ENCODE measurements at regions not wholly inside any gene's neighbourhood (a gene's known extent, or its start where the extent isn't known, plus 50 kb on each side); places are given as distances from the start of the nearest gene placed in this dataset.
A peak's percentile ranks its signal among the peaks of the same experiment; 100 is the strongest.

DNA sequence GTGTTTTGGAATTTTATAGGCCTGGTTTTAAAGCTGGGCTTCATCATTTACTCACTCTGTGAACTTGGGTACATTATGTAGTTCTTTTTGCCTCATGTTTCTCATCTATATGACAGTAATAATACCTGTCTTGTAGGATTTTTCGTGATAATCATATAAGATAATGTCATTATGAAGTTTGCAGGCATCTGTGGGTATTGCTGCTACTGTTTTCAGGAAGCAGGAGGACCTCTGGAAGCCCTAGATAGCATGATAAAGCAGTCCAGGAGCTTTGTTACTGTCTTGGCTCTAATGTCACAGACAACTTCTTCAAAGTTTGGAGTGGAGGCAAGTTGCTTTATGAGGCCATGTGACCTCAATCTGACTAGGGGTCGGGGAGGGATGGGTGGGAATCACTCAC, 145.0 kb upstream of the MEIS2 start:
- Mint-ChIP-seq H3K9me3 (no peaks in the 10 kb centered on the region), H3K27ac (peak overlapping the region; percentile 83), H3K27me3 (ENCODE audit: low read depth, poor library complexity) (no peaks in the 10 kb centered on the region), H3K4me1 (peaks cover 35% of the 10 kb centered on the region), H3K4me3 (no peak overlapping the region), H3K36me3 (ENCODE audit: low read depth) (no peaks in the 10 kb centered on the region)
- no peak for DNase-seq
- TF ChIP-seq, protein P1, sequence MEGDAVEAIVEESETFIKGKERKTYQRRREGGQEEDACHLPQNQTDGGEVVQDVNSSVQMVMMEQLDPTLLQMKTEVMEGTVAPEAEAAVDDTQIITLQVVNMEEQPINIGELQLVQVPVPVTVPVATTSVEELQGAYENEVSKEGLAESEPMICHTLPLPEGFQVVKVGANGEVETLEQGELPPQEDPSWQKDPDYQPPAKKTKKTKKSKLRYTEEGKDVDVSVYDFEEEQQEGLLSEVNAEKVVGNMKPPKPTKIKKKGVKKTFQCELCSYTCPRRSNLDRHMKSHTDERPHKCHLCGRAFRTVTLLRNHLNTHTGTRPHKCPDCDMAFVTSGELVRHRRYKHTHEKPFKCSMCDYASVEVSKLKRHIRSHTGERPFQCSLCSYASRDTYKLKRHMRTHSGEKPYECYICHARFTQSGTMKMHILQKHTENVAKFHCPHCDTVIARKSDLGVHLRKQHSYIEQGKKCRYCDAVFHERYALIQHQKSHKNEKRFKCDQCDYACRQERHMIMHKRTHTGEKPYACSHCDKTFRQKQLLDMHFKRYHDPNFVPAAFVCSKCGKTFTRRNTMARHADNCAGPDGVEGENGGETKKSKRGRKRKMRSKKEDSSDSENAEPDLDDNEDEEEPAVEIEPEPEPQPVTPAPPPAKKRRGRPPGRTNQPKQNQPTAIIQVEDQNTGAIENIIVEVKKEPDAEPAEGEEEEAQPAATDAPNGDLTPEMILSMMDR (IDR thresholded peaks at IDR 0.05) = no peak

DNA sequence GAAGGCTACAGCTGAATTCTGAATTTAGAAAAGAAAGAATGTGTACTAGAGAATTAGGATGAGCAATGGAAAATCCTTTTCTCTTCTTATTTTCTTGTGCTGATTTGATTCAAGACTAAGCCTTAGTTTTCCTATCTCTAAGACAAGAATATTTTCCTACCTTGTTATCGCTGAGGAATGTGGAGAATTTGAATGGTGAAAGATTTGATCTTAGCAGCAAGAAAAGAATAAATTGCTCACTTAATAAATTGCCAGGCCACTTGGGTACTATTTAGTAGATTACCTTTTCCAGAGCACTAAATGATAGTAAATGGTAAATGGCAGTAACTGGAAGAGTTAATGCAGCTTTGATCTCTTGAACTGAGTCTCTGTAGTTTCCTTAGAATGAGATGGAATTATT, 145.7 kb upstream of the MEIS2 start:
- no peak for DNase-seq
- no peak overlapping the region for H3K27ac Mint-ChIP-seq
- TF ChIP-seq, protein P1 (IDR thresholded peaks at IDR 0.05) = no peak
- no peaks in the 10 kb centered on the region for H3K36me3 Mint-ChIP-seq (ENCODE audit: low read depth)
- peaks cover 28% of the 10 kb centered on the region for H3K4me1 Mint-ChIP-seq
- no peak overlapping the region for H3K4me3 Mint-ChIP-seq
- H3K9me3 Mint-ChIP-seq = no peaks in the 10 kb centered on the region
- H3K27me3 Mint-ChIP-seq (ENCODE audit: low read depth, poor library complexity) = no peaks in the 10 kb centered on the region

DNA sequence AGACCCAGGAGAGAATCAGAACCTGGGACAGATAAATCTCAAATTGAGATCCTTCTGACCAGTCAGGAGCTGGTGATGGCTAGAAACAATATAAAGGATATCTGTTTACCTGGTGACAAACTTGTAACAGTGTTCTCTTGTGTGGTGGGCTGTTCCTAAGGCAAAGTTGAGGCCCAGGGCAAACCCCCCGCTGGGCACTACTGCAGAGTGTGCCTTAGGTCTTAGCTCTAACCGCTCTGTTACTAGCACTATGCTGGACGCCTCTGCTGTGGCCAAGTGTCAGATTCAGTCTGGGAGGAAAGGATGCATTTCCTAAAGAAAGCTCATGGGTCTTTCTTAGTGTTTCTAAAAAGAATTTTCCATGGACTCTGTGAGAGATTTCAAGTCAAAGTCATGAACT, 146.5 kb upstream of the MEIS2 start:
- H3K4me1 Mint-ChIP-seq = peaks cover 27% of the 10 kb centered on the region
- TF ChIP-seq, protein P1 (IDR thresholded peaks at IDR 0.05) = no peak
- H3K27ac Mint-ChIP-seq = no peak overlapping the region
- no peaks in the 10 kb centered on the region for H3K9me3 Mint-ChIP-seq
- no peaks in the 10 kb centered on the region for H3K27me3 Mint-ChIP-seq (ENCODE audit: low read depth, poor library complexity)
- DNase-seq = no peak
- H3K4me3 Mint-ChIP-seq = no peak overlapping the region
- no peaks in the 10 kb centered on the region for H3K36me3 Mint-ChIP-seq (ENCODE audit: low read depth)

DNA sequence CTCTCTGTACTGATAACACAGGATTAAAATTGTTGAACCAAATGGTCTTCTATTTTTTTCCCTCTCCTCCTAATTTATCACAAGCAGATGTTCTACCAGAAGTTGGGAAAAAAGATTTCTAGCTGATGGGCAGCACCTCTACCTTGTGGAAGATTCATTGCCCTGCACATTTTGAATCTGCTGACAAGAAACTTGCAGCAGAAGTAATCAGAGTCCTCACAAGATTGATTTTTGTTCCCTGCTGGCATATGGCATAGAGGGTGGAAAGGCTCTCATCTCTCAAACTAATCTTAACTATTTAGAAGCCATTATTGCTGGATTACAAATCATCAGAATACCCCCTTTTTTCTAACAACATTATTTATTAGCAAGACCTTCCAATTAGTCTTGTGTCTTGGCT, 148.9 kb upstream of the MEIS2 start:
- Mint-ChIP-seq H3K36me3 (ENCODE audit: low read depth) (no peaks in the 10 kb centered on the region), H3K27ac (no peak overlapping the region), H3K4me1 (peaks cover 27% of the 10 kb centered on the region), H3K27me3 (ENCODE audit: low read depth, poor library complexity) (no peaks in the 10 kb centered on the region), H3K9me3 (no peaks in the 10 kb centered on the region), H3K4me3 (no peak overlapping the region)
- no peak for DNase-seq
- TF ChIP-seq, protein P1 (IDR thresholded peaks at IDR 0.05) = no peak

DNA sequence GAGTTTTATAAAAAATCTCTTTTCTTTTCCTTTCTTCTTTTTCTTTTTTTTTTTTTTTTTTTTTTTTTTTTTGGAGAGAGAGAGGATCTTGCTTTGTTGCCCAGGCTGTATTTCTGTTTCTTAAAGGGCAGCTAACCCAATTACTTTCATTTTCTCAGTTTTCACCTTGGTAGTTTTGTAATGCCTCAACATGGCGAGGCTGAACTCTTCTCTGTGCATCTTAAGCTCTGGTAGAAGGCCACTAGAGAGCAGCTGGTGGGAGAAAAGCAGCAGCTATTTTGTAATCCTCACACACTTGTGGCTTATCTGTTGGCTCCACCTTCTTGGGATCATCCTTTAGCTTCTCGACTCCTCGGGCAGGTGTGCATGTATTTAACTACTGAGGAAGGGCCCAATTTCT, 152.2 kb upstream of the MEIS2 start:
- Mint-ChIP-seq H3K4me1 (peaks cover 6% of the 10 kb centered on the region), H3K36me3 (ENCODE audit: low read depth) (no peaks in the 10 kb centered on the region), H3K9me3 (no peaks in the 10 kb centered on the region), H3K27me3 (ENCODE audit: low read depth, poor library complexity) (no peaks in the 10 kb centered on the region), H3K27ac (no peak overlapping the region), H3K4me3 (no peak overlapping the region)
- TF ChIP-seq, protein P1 (IDR thresholded peaks at IDR 0.05) = no peak
- DNase-seq = no peak

DNA sequence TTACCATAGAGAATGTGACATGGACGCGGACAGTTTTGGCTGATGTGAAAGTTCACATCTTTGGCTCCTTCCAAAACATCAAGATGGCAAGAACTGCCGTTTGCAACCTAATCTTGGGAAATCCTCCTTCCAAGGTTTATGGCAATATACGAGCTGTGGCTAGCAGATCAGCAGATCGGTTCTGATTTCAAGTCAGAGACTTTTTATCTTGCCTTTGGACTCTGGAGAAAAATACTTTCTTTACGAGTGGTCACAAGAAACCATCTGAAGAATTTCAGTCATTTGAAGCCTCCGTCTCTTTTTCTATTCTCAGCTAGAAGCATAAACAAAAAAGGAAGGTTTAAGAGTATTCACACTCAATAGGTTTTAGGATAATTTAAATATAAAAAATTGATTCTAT, 153.5 kb upstream of the MEIS2 start:
- no peak for DNase-seq
- Mint-ChIP-seq H3K9me3 (no peaks in the 10 kb centered on the region), H3K36me3 (ENCODE audit: low read depth) (no peaks in the 10 kb centered on the region), H3K27ac (no peak overlapping the region), H3K27me3 (ENCODE audit: low read depth, poor library complexity) (no peaks in the 10 kb centered on the region), H3K4me1 (peaks cover 4% of the 10 kb centered on the region), H3K4me3 (no peak overlapping the region)
- TF ChIP-seq, protein P1 (IDR thresholded peaks at IDR 0.05) = no peak
